Upper lobe of left lung (tissue), 4 donors: ENCODE measurements at regions not wholly inside any gene's neighbourhood (a gene's known extent, or its start where the extent isn't known, plus 50 kb on each side); places are given as distances from the start of the nearest gene placed in this dataset.

Experiments
- EP300 ChIP-seq, 4 donors: sonication (generic); formaldehyde crosslinking; IDR thresholded peaks; one replicate each; pipeline ENCODE4 v1.5.1; 2017; ENCODE audit warnings: antibody characterized with exemption in 4 of 4, control low read depth in 2 of 4
- POLR2AphosphoS5 ChIP-seq, 2 donors: sonication (generic); formaldehyde crosslinking; IDR thresholded peaks; one replicate each; pipeline ENCODE4 v1.5.1; 2017; ENCODE audit warnings: antibody characterized with exemption in 2 of 2
- TF ChIP-seq, protein P1 (sequence below), 6 experiments: fragments of 450-650 bp in 4 of 6; fragments of 200-600 bp in 2 of 6; sonication (generic) in 2 of 6; IDR thresholded peaks; one replicate each; pipeline ENCODE4 v1.5.1; 2016 to 2019; ENCODE audit warnings: antibody characterized with exemption in 6 of 6

DNA sequence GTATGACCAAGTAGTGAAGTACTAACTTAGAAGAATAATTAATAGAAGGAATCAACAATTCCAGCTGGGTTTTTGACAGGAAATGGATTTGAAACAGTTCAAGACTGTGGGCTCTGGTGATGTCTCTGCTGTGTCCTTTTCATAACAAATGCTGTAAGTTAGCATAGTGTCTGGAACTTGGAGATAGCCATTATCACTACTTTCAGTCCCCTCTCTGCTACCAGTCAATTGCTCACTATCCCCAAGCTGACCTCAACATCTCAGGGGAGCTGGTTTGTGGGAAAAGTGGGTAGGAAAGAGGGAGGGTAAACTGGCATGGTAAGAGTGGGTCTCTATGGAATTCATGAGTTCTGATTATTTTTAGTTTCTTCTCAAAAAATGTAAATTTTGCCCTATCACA, 231.4 kb upstream of the MID1 start:
- TF ChIP-seq EP300 (IDR thresholded peaks at IDR 0.05) (no peak), POLR2AphosphoS5 (IDR thresholded peaks at IDR 0.05) (no peak)
- TF ChIP-seq, protein P1, sequence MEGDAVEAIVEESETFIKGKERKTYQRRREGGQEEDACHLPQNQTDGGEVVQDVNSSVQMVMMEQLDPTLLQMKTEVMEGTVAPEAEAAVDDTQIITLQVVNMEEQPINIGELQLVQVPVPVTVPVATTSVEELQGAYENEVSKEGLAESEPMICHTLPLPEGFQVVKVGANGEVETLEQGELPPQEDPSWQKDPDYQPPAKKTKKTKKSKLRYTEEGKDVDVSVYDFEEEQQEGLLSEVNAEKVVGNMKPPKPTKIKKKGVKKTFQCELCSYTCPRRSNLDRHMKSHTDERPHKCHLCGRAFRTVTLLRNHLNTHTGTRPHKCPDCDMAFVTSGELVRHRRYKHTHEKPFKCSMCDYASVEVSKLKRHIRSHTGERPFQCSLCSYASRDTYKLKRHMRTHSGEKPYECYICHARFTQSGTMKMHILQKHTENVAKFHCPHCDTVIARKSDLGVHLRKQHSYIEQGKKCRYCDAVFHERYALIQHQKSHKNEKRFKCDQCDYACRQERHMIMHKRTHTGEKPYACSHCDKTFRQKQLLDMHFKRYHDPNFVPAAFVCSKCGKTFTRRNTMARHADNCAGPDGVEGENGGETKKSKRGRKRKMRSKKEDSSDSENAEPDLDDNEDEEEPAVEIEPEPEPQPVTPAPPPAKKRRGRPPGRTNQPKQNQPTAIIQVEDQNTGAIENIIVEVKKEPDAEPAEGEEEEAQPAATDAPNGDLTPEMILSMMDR (IDR thresholded peaks at IDR 0.05): no peak
